ENCODE measurements at regions not wholly inside any gene's neighbourhood (a gene's known extent, or its start where the extent isn't known, plus 50 kb on each side); places are given as distances from the start of the nearest gene placed in this dataset.
A peak's percentile ranks its signal among the peaks of the same experiment; 100 is the strongest.

GRCh38 chr9:107850653-107851052, 361.1 kb upstream of the KLF4 start:
- peaks cover 12% of the 10 kb centered on the region; the same call in 1 of the 2 replicates for H3K36me3 ChIP-seq (ENCODE audit: insufficient read depth)
- H3K27ac ChIP-seq (ENCODE audit: low read depth): no peak overlapping the region
- H3K9me2 ChIP-seq (ENCODE audit: insufficient read depth): peaks cover 6% of the 10 kb centered on the region; the same call in 1 of the 2 replicates
- Mint-ChIP-seq H3K4me3 (no peak overlapping the region), H3K9me3 (peaks cover 12% of the 10 kb centered on the region; the same call in 2 of the 3 replicates), H3K36me3 (ENCODE audit: low read depth) (peaks cover 7% of the 10 kb centered on the region; the same call in 2 of the 3 replicates), H3K27me3 (ENCODE audit: insufficient read depth, low read depth, poor library complexity) (no peaks in the 10 kb centered on the region), H3K27ac (no peak overlapping the region), H3K4me1 (0 out of 3 replicates have a peak, but pooled peaks cover 5% of the 10 kb centered on the region)
- no peaks in the 10 kb centered on the region for H4K20me1 ChIP-seq (replicated peaks; ENCODE audit: insufficient read depth)
- no peaks in the 10 kb centered on the region for H3F3A ChIP-seq (replicated peaks; ENCODE audit: low read depth)
- no peaks in the 10 kb centered on the region for H3K4me1 ChIP-seq (ENCODE audit: insufficient read depth)
- H3K4me2 ChIP-seq: no peak overlapping the region
- no peak for DNase-seq (ENCODE audit: low spot score)
- H2AFZ ChIP-seq: peak overlapping the region; percentile 43; the same call in 1 of the 2 replicates
- ATAC-seq: no peak
- no peaks in the 10 kb centered on the region for H3K79me2 ChIP-seq (replicated peaks; ENCODE audit: insufficient read depth)
- H3K27me3 ChIP-seq (ENCODE audit: insufficient read depth): no peaks in the 10 kb centered on the region
- TF ChIP-seq ZNF462 (CRISPR knock-in tag; IDR thresholded peaks at IDR 0.05): no peak
- TF ChIP-seq CTCF (conservative IDR thresholded peaks at IDR 0.05; ENCODE audit: low read depth in 2 of 2): no peak
- no peak for TF ChIP-seq REST (IDR thresholded peaks at IDR 0.05; ENCODE audit: unreplicated experiment)
- no peak overlapping the region for H3K4me3 ChIP-seq

Data from GM23338 (cell line).